ENCODE measurements at regions not wholly inside any gene's neighbourhood (a gene's known extent, or its start where the extent isn't known, plus 50 kb on each side); places are given as distances from the start of the nearest gene placed in this dataset.

DNA sequence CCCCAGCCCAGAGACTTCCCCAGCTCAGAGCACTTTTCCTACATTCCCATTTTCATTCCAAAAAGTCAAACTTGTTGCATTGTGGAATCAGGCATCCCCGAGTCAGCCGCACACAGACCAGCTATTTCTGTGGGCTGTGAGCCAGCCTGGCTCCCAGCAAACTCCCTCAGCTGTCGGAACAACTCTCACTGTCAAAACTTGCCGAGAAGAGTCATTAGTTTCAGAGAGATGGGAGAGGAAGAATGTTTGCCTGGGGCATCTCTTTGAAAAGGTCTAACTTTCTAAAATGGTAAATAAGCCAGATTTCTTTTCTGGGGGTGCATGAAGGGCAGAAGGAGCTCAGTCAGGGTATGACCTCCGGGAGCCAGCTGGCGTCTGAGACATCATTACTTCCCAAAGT, 280.0 kb downstream of the TMEM114 start (continued):
- TF ChIP-seq, protein P1, sequence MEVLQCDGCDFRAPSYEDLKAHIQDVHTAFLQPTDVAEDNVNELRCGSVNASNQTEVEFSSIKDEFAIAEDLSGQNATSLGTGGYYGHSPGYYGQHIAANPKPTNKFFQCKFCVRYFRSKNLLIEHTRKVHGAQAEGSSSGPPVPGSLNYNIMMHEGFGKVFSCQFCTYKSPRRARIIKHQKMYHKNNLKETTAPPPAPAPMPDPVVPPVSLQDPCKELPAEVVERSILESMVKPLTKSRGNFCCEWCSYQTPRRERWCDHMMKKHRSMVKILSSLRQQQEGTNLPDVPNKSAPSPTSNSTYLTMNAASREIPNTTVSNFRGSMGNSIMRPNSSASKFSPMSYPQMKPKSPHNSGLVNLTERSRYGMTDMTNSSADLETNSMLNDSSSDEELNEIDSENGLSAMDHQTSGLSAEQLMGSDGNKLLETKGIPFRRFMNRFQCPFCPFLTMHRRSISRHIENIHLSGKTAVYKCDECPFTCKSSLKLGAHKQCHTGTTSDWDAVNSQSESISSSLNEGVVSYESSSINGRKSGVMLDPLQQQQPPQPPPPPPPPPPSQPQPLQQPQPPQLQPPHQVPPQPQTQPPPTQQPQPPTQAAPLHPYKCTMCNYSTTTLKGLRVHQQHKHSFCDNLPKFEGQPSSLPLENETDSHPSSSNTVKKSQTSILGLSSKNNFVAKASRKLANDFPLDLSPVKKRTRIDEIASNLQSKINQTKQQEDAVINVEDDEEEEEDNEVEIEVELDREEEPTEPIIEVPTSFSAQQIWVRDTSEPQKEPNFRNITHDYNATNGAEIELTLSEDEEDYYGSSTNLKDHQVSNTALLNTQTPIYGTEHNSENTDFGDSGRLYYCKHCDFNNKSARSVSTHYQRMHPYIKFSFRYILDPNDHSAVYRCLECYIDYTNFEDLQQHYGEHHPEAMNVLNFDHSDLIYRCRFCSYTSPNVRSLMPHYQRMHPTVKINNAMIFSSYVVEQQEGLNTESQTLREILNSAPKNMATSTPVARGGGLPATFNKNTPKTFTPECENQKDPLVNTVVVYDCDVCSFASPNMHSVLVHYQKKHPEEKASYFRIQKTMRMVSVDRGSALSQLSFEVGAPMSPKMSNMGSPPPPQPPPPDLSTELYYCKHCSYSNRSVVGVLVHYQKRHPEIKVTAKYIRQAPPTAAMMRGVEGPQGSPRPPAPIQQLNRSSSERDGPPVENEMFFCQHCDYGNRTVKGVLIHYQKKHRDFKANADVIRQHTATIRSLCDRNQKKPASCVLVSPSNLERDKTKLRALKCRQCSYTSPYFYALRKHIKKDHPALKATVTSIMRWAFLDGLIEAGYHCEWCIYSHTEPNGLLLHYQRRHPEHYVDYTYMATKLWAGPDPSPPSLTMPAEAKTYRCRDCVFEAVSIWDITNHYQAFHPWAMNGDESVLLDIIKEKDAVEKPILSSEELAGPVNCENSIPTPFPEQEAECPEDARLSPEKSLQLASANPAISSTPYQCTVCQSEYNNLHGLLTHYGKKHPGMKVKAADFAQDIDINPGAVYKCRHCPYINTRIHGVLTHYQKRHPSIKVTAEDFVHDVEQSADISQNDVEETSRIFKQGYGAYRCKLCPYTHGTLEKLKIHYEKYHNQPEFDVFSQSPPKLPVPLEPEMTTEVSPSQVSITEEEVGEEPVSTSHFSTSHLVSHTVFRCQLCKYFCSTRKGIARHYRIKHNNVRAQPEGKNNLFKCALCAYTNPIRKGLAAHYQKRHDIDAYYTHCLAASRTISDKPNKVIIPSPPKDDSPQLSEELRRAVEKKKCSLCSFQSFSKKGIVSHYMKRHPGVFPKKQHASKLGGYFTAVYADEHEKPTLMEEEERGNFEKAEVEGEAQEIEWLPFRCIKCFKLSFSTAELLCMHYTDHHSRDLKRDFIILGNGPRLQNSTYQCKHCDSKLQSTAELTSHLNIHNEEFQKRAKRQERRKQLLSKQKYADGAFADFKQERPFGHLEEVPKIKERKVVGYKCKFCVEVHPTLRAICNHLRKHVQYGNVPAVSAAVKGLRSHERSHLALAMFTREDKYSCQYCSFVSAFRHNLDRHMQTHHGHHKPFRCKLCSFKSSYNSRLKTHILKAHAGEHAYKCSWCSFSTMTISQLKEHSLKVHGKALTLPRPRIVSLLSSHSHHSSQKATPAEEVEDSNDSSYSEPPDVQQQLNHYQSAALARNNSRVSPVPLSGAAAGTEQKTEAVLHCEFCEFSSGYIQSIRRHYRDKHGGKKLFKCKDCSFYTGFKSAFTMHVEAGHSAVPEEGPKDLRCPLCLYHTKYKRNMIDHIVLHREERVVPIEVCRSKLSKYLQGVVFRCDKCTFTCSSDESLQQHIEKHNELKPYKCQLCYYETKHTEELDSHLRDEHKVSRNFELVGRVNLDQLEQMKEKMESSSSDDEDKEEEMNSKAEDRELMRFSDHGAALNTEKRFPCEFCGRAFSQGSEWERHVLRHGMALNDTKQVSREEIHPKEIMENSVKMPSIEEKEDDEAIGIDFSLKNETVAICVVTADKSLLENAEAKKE (CRISPR knock-in tag; IDR thresholded peaks at IDR 0.05): no peak
- TF ChIP-seq EZH2phosphoT487 (IDR thresholded peaks at IDR 0.05; ENCODE audit: unreplicated experiment) (no peak), REST (IDR thresholded peaks at IDR 0.05; ENCODE audit: unreplicated experiment) (no peak), CREB1 (CRISPR knock-in tag; IDR thresholded peaks at IDR 0.05; ENCODE audit: low read depth) (no peak), JUNB (IDR thresholded peaks at IDR 0.05; ENCODE audit: unreplicated experiment) (no peak)

- H2AFZ ChIP-seq: no peak overlapping the region
- Mint-ChIP-seq H3K4me1 (no peaks in the 10 kb centered on the region), H3K27ac (no peak overlapping the region), H3K36me3 (ENCODE audit: low read depth) (no peaks in the 10 kb centered on the region), H3K4me3 (no peak overlapping the region), H3K9me3 (no peaks in the 10 kb centered on the region), H3K27me3 (ENCODE audit: insufficient read depth, low read depth, poor library complexity) (no peaks in the 10 kb centered on the region)
- no peaks in the 10 kb centered on the region for H3K79me2 ChIP-seq (replicated peaks; ENCODE audit: insufficient read depth)
- no peak overlapping the region for H3K27ac ChIP-seq (ENCODE audit: low read depth)
- ATAC-seq (no peak), DNase-seq (ENCODE audit: low spot score) (no peak)
- no peaks in the 10 kb centered on the region for H3K4me1 ChIP-seq (ENCODE audit: insufficient read depth)
- no peaks in the 10 kb centered on the region for H3K36me3 ChIP-seq (ENCODE audit: insufficient read depth)
- no peak overlapping the region for H3K4me2 ChIP-seq
- H4K20me1 ChIP-seq (replicated peaks; ENCODE audit: insufficient read depth): no peaks in the 10 kb centered on the region
- H3K4me3 ChIP-seq: no peak overlapping the region
- no peaks in the 10 kb centered on the region for H3K9me2 ChIP-seq (ENCODE audit: insufficient read depth)
- no peaks in the 10 kb centered on the region for H3F3A ChIP-seq (replicated peaks; ENCODE audit: low read depth)
- H3K27me3 ChIP-seq (ENCODE audit: insufficient read depth): no peaks in the 10 kb centered on the region
- TF ChIP-seq STAT1 (IDR thresholded peaks at IDR 0.05; ENCODE audit: unreplicated experiment): no peak
- TF ChIP-seq, protein P2, sequence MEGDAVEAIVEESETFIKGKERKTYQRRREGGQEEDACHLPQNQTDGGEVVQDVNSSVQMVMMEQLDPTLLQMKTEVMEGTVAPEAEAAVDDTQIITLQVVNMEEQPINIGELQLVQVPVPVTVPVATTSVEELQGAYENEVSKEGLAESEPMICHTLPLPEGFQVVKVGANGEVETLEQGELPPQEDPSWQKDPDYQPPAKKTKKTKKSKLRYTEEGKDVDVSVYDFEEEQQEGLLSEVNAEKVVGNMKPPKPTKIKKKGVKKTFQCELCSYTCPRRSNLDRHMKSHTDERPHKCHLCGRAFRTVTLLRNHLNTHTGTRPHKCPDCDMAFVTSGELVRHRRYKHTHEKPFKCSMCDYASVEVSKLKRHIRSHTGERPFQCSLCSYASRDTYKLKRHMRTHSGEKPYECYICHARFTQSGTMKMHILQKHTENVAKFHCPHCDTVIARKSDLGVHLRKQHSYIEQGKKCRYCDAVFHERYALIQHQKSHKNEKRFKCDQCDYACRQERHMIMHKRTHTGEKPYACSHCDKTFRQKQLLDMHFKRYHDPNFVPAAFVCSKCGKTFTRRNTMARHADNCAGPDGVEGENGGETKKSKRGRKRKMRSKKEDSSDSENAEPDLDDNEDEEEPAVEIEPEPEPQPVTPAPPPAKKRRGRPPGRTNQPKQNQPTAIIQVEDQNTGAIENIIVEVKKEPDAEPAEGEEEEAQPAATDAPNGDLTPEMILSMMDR (conservative IDR thresholded peaks at IDR 0.05; ENCODE audit: low read depth in 2 of 2): no peak
- TF ChIP-seq ZNF114 (CRISPR knock-in tag; IDR thresholded peaks at IDR 0.05): no peak
- TF ChIP-seq JUNB (IDR thresholded peaks at IDR 0.05; ENCODE audit: unreplicated experiment): no peak
- TF ChIP-seq POLR2AphosphoS5 (IDR thresholded peaks at IDR 0.05; ENCODE audit: low read depth): no peak
- TF ChIP-seq EZH2phosphoT487 (IDR thresholded peaks at IDR 0.05; ENCODE audit: unreplicated experiment): no peak
- TF ChIP-seq EZH2 (IDR thresholded peaks at IDR 0.05; ENCODE audit: low read depth, unreplicated experiment): no peak
- no peak for TF ChIP-seq NANOG (IDR thresholded peaks at IDR 0.05; ENCODE audit: borderline replicate concordance)
Observed at GRCh38 chr16:8305201-8305600, 285.1 kb downstream of the TMEM114 start.

Measured in GM23338 (cell line).